ENCODE measurements at regions not wholly inside any gene's neighbourhood (a gene's known extent, or its start where the extent isn't known, plus 50 kb on each side); places are given as distances from the start of the nearest gene placed in this dataset.
A peak's percentile ranks its signal among the peaks of the same experiment; 100 is the strongest.

GRCh38 chr20:39431091-39431880, 469.1 kb downstream of the DHX35 start:
- no peak for DNase-seq

DNA sequence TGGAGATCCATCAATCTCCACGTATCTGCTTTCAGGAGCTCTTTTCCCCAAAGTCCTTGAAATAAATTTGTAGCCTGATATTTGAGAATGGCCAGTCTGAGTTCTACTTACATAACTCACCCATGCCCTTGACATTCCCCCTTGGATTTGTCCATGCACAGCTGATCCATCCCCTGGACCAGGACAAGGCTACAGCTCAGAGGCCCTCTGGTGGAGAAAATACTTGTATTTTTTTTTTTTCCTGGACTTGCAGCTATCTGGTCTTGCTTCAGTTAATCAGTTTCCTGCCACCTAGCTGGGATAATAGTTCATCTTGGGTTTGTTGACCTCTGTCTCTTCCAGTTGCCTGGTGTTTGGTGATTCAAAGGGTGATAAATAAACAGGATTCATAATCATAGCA, 467.6 kb downstream of the DHX35 start:
- peak; percentile 4 for DNase-seq

DNA sequence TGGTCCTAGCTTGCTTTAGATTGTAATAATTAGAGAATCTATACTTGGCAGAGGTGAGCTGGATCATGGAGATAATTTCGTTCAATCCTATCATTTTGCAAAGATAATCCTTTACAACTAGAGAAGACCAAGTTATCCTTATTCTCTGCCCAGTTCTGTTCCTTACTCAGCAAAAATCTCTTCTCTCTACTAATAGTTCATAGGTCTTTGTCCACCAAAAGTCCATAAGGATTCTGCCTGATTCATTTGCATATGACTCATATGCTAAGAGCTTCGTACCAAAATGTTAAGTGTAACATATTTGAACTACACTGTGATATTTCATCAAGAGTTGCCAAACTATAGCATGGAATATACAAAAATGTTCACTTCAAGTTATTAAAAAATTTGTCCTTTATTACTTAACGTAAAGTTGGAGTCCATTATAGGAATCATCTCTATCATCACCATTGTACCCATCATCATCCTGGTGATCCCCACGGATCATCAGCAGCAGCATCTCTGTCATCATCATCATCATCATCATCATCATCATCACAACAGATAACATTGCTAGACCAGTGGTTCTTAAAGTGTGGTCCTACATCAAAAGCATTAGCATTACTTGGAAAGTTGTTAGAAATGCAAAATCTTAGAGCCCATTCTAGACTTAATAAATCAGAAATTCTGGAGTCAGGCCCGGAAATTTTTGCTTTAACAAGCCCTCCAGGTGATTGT, 463.0 kb downstream of the DHX35 start:
- no peak for DNase-seq

- DNase-seq = no peak
Observed at GRCh38 chr20:39421571-39422105, 459.5 kb downstream of the DHX35 start.

DNA sequence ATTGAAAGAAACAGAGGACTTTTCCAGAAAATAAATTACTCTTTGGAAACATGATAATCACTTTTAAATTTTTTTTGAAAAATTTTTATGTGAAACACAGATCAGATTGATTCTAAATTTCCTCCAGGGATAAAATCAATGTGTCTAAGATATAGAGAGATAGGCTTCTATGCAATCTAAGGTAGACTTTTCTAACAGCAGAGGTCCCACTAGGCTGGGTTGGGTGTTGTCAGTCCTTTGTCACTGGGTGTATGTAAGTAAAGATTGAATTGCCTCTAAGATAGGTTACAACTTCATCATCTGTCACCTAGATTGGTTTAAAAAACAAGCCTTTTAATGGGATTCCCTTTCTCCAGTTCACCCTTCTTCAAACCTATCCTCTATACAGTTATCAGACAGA, 449.9 kb downstream of the DHX35 start:
- no peak for DNase-seq

GRCh38 chr20:39399463-39399862, 437.3 kb downstream of the DHX35 start:
- DNase-seq = no peak

DNA sequence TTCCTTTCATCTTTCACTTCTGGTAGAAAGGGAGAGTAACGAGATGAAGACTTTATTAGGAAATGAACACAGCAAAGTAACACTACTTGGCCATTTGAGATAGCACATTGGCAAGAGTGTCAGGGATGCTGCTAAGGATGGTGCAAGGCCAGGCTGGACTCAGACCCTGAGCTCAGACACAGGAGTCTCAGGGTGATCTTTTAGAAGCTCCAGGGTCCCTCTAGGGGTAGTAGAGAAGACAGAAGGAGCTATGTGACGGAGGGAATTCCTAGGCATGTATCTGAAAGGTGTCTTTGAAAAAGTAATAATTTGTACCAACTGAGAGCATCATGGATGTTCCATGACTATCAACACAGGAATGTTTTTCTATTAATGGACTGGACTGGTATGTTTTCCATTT, 436.5 kb downstream of the DHX35 start:
- DNase-seq = no peak

DNA sequence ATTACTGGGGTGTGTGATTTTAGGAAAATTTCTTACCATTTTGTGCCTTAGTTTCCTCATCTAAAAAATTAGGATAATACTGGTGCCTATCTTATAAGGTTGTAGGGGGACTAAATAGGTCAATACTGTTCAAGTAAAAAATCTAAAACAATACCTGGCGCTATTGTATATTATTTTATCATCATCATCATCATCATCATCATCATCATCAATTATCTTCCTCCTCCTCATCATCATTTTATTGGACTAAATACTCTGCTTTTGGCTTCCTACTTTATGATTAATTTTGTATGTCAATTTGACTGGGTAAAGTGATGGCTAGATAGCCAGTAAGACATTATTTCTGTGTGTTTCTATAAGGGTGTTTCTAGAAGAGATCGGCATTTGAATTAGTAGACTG, 435.5 kb downstream of the DHX35 start:
- DNase-seq = no peak

- no peak for DNase-seq
Observed at GRCh38 chr20:39395478-39396291, 433.5 kb downstream of the DHX35 start.

DNA sequence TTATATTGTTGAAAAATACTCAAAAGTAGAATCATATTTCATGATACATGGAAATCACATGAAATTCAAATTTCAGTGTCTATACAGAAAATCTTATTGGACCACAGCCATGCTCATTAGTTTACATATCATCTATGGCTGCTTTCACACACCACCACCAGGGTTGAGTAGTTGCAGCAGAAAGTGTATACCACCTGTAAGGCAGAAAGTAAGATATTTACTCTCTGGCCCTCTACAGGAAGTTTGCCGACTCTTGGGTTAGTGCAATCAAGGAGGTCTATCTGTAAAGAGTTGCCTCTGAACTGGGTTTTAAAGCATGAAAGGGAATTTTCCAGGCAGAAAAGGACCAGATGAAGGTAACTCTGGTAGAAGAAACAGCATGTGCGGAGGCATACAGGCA, 432.3 kb downstream of the DHX35 start:
- no peak for DNase-seq

DNA sequence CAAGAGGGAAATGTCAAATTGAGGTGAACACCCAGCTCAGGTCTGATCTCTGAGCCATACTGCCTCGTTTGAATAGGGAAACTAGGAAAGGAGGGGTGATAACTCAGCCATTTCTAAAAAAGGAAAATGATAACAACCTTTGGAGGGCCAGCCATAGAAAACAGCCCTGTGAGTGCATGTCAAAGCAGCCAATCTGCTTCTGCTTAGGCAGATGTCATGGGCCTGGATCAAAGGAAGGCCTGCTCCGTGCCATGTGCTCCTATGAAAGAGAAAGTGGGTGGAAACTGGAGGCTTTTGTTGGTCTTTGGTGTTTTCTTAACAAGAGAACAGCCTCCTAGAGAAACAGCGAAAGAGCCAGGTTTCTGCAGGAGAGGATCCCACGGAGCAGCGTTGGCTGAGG, 428.0 kb downstream of the DHX35 start:
- DNase-seq = no peak

- no peak for DNase-seq
Observed at GRCh38 chr20:39381595-39381994, 419.5 kb downstream of the DHX35 start.

- DNase-seq = no peak
Observed at GRCh38 chr20:39378776-39379175, 416.6 kb downstream of the DHX35 start.

GRCh38 chr20:39376788-39377187, 414.6 kb downstream of the DHX35 start:
- DNase-seq = no peak

DNA sequence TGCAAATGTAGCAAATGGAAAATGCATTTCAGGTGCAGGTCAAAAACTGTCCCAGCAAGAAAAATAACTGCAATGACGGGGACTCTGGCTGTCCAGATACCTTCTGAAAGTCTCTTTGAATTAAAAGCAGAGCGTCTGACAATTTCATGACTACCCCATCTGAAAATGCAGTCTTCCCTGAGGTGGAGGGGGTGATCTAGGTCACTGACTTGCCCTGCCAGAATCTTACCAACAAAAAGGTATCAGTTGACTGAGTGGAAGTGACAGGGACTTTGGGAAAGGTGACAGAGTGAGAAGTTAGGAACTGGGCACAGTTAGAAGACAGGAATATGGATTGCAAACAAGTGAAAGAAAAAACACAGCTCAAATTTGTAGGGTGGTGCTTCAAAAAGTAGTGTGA, 402.2 kb downstream of the DHX35 start:
- DNase-seq = no peak

DNA sequence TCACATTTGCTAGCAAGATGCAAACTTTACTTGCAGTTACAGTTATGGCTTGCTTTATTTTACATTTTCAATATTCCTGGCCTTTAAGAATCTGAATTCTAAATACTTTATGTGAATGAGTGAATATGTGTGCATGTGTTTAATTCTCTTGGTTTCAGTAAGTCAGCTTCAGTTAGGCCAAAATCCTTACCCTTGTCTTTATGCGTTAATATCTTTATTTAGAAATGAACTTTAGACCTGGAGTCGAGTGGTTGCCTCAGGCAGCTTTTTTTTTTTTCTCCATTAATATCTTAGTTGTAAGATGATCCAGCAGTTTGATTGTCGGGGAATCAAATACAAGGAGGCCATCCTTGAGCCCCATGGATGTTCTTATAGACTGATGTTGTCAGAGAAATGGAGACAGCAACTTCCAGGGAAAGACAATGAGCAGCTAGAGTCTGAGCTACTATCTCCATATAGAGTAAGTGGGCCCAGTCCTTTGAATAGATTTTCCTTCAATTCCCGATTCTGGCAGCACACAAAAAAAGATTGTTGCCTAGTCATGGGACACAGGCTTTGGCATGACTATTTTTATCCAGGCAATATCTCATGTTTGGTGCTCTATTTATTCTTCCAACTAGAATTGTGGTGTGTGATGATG, 398.0 kb downstream of the DHX35 start:
- no peak for DNase-seq

- DNase-seq = no peak
Observed at GRCh38 chr20:39358052-39358451, 395.9 kb downstream of the DHX35 start.

DNA sequence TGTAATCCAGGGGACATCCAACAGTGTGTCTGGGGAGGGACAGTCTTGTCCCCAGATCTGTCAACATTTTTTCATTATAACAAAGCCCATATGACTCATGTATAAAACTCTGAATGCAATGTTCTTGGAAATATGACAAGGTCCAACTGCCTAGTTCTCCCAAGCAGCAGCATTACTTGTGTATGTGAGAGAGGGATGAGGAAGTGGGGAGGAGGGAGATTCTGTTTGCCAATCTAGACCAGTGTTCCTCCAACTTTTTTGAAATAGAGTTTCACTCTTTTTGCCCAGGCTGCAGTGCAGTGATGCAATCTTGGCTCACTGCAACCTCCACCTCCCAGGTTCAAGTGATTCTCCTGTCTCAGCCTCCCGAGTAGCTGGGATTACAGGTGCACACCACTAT, 394.8 kb downstream of the DHX35 start:
- no peak for DNase-seq

- DNase-seq = no peak
Observed at GRCh38 chr20:39349240-39349639, 387.1 kb downstream of the DHX35 start.

DNA sequence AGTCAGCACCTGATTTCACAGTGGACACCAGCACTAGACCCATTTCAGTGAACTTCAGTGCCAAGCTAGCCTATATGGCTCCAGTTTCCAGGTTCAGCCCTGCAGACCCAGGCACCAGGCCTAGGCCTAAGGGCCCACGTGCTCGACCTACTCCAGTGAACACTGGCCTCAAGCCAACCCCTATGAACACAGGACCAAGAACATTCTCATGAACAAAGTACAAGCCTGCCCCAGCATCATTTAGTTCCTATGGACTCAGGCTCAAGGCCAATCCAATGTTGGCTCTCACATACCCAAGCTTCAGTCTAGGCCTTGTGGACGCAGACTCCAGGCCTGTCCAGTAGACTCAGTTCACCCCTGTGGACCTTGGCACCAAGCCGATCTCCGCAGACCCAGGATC, 385.5 kb downstream of the DHX35 start:
- no peak for DNase-seq

- no peak for DNase-seq
Observed at GRCh38 chr20:39342463-39342862, 380.3 kb downstream of the DHX35 start.

DNA sequence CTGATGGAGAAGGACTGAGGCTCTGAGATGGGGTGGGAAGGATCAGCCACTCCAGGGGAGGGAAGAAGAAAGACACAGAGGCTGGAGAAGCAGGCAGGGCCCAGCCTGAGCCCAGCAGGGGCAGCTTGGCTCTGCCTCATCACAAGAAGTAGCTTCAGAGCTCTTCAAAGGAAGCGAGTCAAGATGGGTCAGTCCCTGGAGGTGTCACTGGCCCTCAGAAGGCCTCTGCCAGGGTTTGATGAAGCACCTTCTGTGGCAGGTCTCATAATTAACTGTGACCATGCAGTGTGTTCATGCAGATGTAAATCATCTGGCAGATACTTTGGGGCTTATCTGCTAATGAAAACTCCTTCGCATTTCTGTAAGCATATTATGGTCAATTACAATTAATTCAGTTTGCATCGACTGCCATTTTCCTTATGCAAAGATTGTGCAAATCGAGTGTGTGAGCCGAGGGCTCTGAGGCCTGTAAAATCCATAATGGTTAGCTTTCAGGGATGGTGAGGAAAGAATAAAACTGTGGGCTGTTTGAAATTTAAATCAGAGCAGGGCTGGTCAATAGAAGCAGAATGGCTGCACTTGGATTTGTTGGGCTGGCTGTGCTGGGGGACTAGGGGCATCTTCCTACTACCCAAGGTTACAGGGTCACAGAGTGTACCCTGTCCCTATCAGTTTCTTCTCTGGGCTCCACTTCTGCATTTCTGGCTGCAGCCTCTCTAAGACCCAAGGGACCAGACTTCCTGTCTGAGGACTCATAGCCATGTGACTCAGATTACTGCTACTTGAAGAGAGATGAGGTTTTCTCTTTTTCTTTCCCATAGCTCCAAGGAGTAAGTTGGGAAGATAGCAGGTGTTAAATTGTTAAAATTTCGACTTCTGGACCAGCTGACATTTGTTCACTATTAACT, 376.6 kb downstream of the DHX35 start:
- DNase-seq = no peak
